ENCODE measurements at regions not wholly inside any gene's neighbourhood (a gene's known extent, or its start where the extent isn't known, plus 50 kb on each side); places are given as distances from the start of the nearest gene placed in this dataset.

- TF ChIP-seq CTCF (IDR thresholded peaks at IDR 0.05; ENCODE audit: poor library complexity, severe bottlenecking): no peak
- TF ChIP-seq, protein P1, sequence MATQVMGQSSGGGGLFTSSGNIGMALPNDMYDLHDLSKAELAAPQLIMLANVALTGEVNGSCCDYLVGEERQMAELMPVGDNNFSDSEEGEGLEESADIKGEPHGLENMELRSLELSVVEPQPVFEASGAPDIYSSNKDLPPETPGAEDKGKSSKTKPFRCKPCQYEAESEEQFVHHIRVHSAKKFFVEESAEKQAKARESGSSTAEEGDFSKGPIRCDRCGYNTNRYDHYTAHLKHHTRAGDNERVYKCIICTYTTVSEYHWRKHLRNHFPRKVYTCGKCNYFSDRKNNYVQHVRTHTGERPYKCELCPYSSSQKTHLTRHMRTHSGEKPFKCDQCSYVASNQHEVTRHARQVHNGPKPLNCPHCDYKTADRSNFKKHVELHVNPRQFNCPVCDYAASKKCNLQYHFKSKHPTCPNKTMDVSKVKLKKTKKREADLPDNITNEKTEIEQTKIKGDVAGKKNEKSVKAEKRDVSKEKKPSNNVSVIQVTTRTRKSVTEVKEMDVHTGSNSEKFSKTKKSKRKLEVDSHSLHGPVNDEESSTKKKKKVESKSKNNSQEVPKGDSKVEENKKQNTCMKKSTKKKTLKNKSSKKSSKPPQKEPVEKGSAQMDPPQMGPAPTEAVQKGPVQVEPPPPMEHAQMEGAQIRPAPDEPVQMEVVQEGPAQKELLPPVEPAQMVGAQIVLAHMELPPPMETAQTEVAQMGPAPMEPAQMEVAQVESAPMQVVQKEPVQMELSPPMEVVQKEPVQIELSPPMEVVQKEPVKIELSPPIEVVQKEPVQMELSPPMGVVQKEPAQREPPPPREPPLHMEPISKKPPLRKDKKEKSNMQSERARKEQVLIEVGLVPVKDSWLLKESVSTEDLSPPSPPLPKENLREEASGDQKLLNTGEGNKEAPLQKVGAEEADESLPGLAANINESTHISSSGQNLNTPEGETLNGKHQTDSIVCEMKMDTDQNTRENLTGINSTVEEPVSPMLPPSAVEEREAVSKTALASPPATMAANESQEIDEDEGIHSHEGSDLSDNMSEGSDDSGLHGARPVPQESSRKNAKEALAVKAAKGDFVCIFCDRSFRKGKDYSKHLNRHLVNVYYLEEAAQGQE (IDR thresholded peaks at IDR 0.05; ENCODE audit: borderline replicate concordance): no peak
- no peak for TF ChIP-seq EZH2 (IDR thresholded peaks at IDR 0.05; ENCODE audit: borderline replicate concordance, insufficient read depth, low read length, poor library complexity, severe bottlenecking)
- no peak for TF ChIP-seq MXI1 (conservative IDR thresholded peaks at IDR 0.05; ENCODE audit: poor library complexity, severe bottlenecking)
These were observed 105.8 kb downstream of the DIO2 start for GRCh38 chr14:80105488-80105994.

Data from neural cell (in vitro differentiated cells).